ENCODE measurements at regions not wholly inside any gene's neighbourhood (a gene's known extent, or its start where the extent isn't known, plus 50 kb on each side); places are given as distances from the start of the nearest gene placed in this dataset.

DNA sequence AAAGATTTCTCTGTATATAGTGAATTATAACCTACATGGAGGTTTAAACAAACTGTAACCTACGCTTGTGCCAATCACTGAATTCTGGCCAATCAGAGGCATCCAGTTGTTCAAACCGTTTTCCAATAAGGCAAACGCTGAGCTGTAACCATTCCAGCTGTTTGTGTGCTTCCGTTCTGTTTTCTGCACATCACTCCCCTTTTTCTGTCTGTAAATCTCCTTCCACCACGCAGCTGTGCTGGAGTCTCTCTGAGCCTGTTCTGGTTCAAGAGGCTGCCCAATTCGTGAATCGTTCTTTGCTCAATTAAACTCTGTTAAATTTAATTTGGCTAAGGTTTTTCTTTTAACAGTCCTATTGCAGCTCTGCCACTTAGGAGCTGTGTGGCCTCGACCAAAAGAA, 552.5 kb downstream of the FGF9 start:
- no peaks in the 10 kb centered on the region for H3K23me2 ChIP-seq (ENCODE audit: insufficient read length, low read depth, low read length, poor library complexity, severe bottlenecking)
- no CpG with 5 or more reads among the region's 8 CpGs for WGBS (ENCODE audit: extremely low coverage, insufficient read length, low lambda C conversion rate)

More for the DNA sequence above, 552.5 kb downstream of the FGF9 start:
- H3K14ac ChIP-seq (ENCODE audit: insufficient read depth, low read length), result no peak overlapping the region
- Mint-ChIP-seq H3K9me3 (no peaks in the 10 kb centered on the region), H3K27ac (peak overlapping the region in 1 of 3 experiments; percentile 89; a peak in 2 of 7 replicates), H3K4me1 (peaks cover 6 to 10% of the 10 kb centered on the region in 2 experiments), H3K36me3 (ENCODE audit: insufficient read depth in 1 of 3, low read depth in 3 of 3) (no peaks in the 10 kb centered on the region), H3K4me3 (no peak overlapping the region), H3K27me3 (ENCODE audit: low read depth) (no peaks in the 10 kb centered on the region; the same call in 1 of the 2 replicates)
- H2AK5ac ChIP-seq (ENCODE audit: insufficient read length, low read length), result no peak overlapping the region
- no peak overlapping the region for H2BK15ac ChIP-seq (ENCODE audit: low read depth, low read length)
- TF ChIP-seq, protein P1, sequence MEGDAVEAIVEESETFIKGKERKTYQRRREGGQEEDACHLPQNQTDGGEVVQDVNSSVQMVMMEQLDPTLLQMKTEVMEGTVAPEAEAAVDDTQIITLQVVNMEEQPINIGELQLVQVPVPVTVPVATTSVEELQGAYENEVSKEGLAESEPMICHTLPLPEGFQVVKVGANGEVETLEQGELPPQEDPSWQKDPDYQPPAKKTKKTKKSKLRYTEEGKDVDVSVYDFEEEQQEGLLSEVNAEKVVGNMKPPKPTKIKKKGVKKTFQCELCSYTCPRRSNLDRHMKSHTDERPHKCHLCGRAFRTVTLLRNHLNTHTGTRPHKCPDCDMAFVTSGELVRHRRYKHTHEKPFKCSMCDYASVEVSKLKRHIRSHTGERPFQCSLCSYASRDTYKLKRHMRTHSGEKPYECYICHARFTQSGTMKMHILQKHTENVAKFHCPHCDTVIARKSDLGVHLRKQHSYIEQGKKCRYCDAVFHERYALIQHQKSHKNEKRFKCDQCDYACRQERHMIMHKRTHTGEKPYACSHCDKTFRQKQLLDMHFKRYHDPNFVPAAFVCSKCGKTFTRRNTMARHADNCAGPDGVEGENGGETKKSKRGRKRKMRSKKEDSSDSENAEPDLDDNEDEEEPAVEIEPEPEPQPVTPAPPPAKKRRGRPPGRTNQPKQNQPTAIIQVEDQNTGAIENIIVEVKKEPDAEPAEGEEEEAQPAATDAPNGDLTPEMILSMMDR (conservative IDR thresholded peaks at IDR 0.05), result no peak
- H2BK20ac ChIP-seq (ENCODE audit: low read depth, low read length, poor library complexity, severe bottlenecking), result no peak overlapping the region
- H3T11ph ChIP-seq (ENCODE audit: low read length), result no peak overlapping the region
- H2BK120ac ChIP-seq (ENCODE audit: low read depth, low read length, poor library complexity, severe bottlenecking), result no peak overlapping the region
- H2AFZ ChIP-seq (ENCODE audit: low read length), result no peak overlapping the region
- DNase-seq, result no peak
- H2BK12ac ChIP-seq (ENCODE audit: insufficient read length, low read depth, low read length), result no peak overlapping the region
- no peak overlapping the region for H2BK5ac ChIP-seq (ENCODE audit: insufficient read length, low read length)
- no peaks in the 10 kb centered on the region for H3K79me1 ChIP-seq (ENCODE audit: insufficient read depth, low read depth, low read length, poor library complexity, severe bottlenecking)
- no peak overlapping the region for H3K27ac ChIP-seq (ENCODE audit: insufficient read length, low read depth, low read length)
- H4K20me1 ChIP-seq (ENCODE audit: control insufficient read depth, insufficient read depth, insufficient read length), result no peaks in the 10 kb centered on the region
- no peaks in the 10 kb centered on the region for H3K79me2 ChIP-seq (ENCODE audit: insufficient read depth, low read length)
- no peak overlapping the region for H3K18ac ChIP-seq (ENCODE audit: insufficient read length, low read depth, low read length)
- H4K5ac ChIP-seq (ENCODE audit: insufficient read length, low read depth, low read length), result no peak overlapping the region
- no peak overlapping the region for H3K9ac ChIP-seq (ENCODE audit: extremely low read depth, insufficient read length, low read length)
- no peak overlapping the region for H3K4me2 ChIP-seq (ENCODE audit: insufficient read depth, insufficient read length, low read length)
- no peak overlapping the region for H3K4ac ChIP-seq (ENCODE audit: low read depth, low read length)
- no peak overlapping the region for H4K8ac ChIP-seq (replicated peaks; ENCODE audit: insufficient read length, low read depth, low read length)
- no peaks in the 10 kb centered on the region for H3K4me1 ChIP-seq (ENCODE audit: insufficient read depth, low read length)
- no peaks in the 10 kb centered on the region for H3K9me3 ChIP-seq (ENCODE audit: control insufficient read depth, low read depth, low read length)
- no peaks in the 10 kb centered on the region for H3K27me3 ChIP-seq (ENCODE audit: insufficient read depth, low read length)
- no peak overlapping the region for H4K91ac ChIP-seq (ENCODE audit: insufficient read length, low read depth, low read length)
- H3K23ac ChIP-seq (ENCODE audit: insufficient read length, low read depth, low read length), result no peak overlapping the region
- H3K56ac ChIP-seq (ENCODE audit: insufficient read length, low read depth, low read length), result no peak overlapping the region
